HK-2 (cell line): ENCODE measurements at regions not wholly inside any gene's neighbourhood (a gene's known extent, or its start where the extent isn't known, plus 50 kb on each side); places are given as distances from the start of the nearest gene placed in this dataset.
"Not testable (repeated sequence)": the region's sequence is repeated elsewhere in the genome, so short reads cannot be mapped to it uniquely, and the experiment has no call there.

Experiments
- DNase-seq: peaks from one replicate; pipeline ENCODE4 v3.0.0-alpha.2; 2018; ENCODE audit not compliant: unreplicated experiment

- no peak for DNase-seq
Observed at GRCh38 chr4:159551281-159551680, 448.4 kb downstream of the RAPGEF2 start.

GRCh38 chr4:159552979-159553768 lies 450.3 kb downstream of the RAPGEF2 start:
- no peak for DNase-seq

GRCh38 chr4:159555873-159556272 lies 453.0 kb downstream of the RAPGEF2 start:
- no peak for DNase-seq

GRCh38 chr4:159562366-159562765 lies 459.5 kb downstream of the RAPGEF2 start:
- DNase-seq = no peak

- DNase-seq = no peak
Observed at GRCh38 chr4:159563257-159563656, 460.4 kb downstream of the RAPGEF2 start.

GRCh38 chr4:159564615-159565014 lies 461.7 kb downstream of the RAPGEF2 start:
- DNase-seq = no peak

GRCh38 chr4:159566786-159567185 lies 463.9 kb downstream of the RAPGEF2 start:
- no peak for DNase-seq

GRCh38 chr4:159577241-159577640 lies 474.4 kb downstream of the RAPGEF2 start:
- no peak for DNase-seq

- no peak for DNase-seq
Observed at GRCh38 chr4:159582685-159583084, 479.8 kb downstream of the RAPGEF2 start.

GRCh38 chr4:159592898-159593556 lies 490.1 kb downstream of the RAPGEF2 start:
- no peak for DNase-seq

- no peak for DNase-seq
Observed at GRCh38 chr4:159593681-159594080, 490.8 kb downstream of the RAPGEF2 start.

- no peak for DNase-seq
Observed at GRCh38 chr4:159594576-159594975, 491.7 kb downstream of the RAPGEF2 start.

- DNase-seq = not testable (repeated sequence)
Observed at GRCh38 chr4:159595101-159595500, 492.2 kb downstream of the RAPGEF2 start.

GRCh38 chr4:159598602-159599001 lies 495.7 kb downstream of the RAPGEF2 start:
- no peak for DNase-seq

- no peak for DNase-seq
Observed at GRCh38 chr4:159600061-159600460, 497.2 kb downstream of the RAPGEF2 start.

GRCh38 chr4:159604781-159605180 lies 501.9 kb downstream of the RAPGEF2 start:
- DNase-seq = no peak

GRCh38 chr4:159606835-159607234 lies 504.0 kb downstream of the RAPGEF2 start:
- no peak for DNase-seq

- no peak for DNase-seq
Observed at GRCh38 chr4:159607809-159608208, 504.9 kb downstream of the RAPGEF2 start.

- DNase-seq = no peak
Observed at GRCh38 chr4:159608436-159608835, 505.6 kb downstream of the RAPGEF2 start.

GRCh38 chr4:159632031-159632430 lies 529.2 kb downstream of the RAPGEF2 start:
- DNase-seq = no peak

- DNase-seq = no peak
Observed at GRCh38 chr4:159639671-159640323, 536.9 kb downstream of the RAPGEF2 start.

- no peak for DNase-seq
Observed at GRCh38 chr4:159649237-159649636, 546.4 kb downstream of the RAPGEF2 start.

GRCh38 chr4:159652871-159653270 lies 550.0 kb downstream of the RAPGEF2 start:
- DNase-seq = no peak
